ENCODE measurements at regions not wholly inside any gene's neighbourhood (a gene's known extent, or its start where the extent isn't known, plus 50 kb on each side); places are given as distances from the start of the nearest gene placed in this dataset.

DNA sequence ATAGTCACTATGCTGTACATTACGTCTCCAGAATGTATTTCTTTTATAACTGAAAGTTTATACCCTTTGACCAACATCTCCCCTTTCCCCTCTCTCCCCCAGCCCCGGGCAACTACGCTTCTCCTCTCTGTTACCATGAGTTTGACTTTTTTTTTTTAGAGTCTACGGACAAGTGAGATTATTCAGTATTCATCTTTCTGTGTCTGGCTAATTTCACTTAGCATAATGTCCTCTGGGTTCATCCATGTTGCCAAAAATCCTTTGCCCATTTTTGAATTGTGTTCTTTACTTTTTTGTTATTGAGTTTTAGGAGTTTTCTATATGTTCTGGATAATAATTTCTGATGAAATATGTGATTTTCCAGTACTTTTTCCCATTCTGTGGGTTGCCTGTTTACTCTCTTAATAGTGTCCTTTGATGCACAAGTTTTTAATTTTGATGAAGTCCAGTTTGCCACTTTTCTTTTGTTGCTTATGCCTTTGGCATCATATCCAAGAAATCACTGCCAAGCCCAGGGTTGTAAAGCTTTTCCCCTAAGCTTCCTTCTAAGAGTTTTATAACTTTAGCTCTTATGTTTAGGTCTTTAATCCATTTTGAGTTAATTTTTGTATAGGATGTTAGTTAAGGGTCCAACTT, 126.7 kb upstream of the NSMCE3 start:
- TF ChIP-seq, protein P1, sequence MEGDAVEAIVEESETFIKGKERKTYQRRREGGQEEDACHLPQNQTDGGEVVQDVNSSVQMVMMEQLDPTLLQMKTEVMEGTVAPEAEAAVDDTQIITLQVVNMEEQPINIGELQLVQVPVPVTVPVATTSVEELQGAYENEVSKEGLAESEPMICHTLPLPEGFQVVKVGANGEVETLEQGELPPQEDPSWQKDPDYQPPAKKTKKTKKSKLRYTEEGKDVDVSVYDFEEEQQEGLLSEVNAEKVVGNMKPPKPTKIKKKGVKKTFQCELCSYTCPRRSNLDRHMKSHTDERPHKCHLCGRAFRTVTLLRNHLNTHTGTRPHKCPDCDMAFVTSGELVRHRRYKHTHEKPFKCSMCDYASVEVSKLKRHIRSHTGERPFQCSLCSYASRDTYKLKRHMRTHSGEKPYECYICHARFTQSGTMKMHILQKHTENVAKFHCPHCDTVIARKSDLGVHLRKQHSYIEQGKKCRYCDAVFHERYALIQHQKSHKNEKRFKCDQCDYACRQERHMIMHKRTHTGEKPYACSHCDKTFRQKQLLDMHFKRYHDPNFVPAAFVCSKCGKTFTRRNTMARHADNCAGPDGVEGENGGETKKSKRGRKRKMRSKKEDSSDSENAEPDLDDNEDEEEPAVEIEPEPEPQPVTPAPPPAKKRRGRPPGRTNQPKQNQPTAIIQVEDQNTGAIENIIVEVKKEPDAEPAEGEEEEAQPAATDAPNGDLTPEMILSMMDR (conservative IDR thresholded peaks at IDR 0.05 in 1 of 2, IDR thresholded peaks at IDR 0.05 in 1 of 2; ENCODE audit: low read depth in 1 of 2, low read length in 2 of 2): no peak
- no peak for TF ChIP-seq EZH2 (IDR thresholded peaks at IDR 0.05; ENCODE audit: low read length, missing control alignments)

Measured in fibroblast of lung (primary cell).